GM18867 (cell line): ENCODE measurements at regions not wholly inside any gene's neighbourhood (a gene's known extent, or its start where the extent isn't known, plus 50 kb on each side); places are given as distances from the start of the nearest gene placed in this dataset.

Experiments used
- ATAC-seq: cut with Tn5 transposase; IDR thresholded peaks from one replicate; pipeline ENCODE4 v1.9.1; 2021; ENCODE audit warnings: mild to moderate bottlenecking, moderate library complexity; ENCODE audit not compliant: unreplicated experiment

- no peak for ATAC-seq
These were observed 104.5 kb downstream of the RBFOX3 start for GRCh38 chr17:79506150-79506870.

- ATAC-seq = no peak
These were observed 105.7 kb downstream of the RBFOX3 start for GRCh38 chr17:79505199-79505598.

- ATAC-seq = no peak
These were observed 106.7 kb downstream of the RBFOX3 start for GRCh38 chr17:79504181-79504605.

DNA sequence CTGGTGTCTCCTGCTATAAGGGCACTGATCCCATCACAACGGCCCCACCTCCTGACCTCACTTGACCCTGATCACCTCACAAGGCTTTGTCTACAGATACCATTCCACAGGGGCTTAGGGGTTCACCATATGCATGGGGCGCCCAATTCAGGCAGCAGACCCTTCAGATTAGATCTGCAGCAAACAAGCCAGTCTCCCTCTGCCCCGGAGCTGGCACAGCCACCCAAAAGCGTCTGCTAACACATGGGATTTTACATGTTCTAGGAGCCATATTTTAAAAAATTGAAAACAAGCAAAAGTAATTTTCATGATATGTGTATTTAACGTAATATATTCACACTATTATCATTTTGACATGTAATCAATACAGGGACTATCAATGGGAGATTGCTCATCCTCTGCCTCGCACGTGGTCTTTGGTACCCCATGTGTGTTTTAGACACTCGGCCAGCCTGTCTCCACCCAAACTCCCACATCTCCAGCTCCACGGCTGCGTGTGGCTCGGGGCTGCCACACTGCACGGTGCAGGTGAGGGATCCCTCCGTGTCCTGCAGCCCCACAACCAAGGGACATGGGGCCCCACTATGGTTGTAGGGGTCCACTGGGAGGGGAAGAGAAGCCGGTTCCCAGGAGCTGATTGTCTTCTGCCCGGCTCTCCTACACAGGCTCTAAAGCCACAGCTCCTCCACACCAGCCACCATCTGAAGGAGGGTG, 107.6 kb downstream of the RBFOX3 start:
- no peak for ATAC-seq

GRCh38 chr17:79501910-79502309, 108.9 kb downstream of the RBFOX3 start:
- ATAC-seq = no peak

DNA sequence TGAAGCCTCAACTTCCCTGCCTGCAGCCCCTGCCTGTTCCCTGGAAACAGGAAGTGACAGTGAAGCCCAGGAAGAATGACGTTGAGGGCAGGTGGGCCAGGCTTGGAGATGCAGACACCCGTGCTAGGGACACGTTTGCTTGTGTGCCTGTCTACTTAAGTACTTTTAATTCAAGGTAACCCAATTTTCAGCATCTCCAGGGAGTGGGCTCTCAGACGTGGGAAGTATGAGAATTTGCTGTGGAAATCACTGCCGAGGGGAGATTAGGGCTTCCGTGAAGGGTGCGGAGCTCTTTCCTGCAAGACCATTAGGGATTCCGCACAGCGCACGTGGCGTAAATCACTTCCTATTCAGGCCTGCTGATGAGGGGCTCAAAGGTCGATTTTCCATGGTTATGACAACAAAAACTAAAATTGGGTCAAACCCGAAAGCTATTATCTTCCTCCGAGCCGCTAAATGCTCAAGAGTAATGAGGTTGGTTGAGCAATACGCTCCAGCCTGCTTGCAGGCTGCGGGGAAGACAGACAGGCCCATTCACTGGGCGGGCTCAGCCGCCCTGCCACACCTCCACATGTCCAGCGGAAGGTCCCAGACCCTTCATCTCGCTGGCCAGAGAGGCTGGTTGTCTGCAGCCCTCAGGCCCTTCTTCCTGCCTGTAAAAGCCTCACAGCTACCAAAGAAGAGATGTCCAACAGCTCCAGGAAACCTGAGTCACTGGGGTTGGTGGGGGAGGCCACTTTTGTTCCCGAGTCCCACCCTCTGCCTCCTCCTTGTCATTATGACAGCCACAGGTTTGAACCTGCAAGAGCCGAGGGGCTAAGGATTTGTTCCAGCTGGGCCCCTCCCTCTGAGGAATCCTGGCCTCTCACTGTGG, 109.9 kb downstream of the RBFOX3 start:
- no peak for ATAC-seq

- ATAC-seq = no peak
These were observed 112.0 kb downstream of the RBFOX3 start for GRCh38 chr17:79498854-79499253.

GRCh38 chr17:79497777-79498348, 113.0 kb downstream of the RBFOX3 start:
- ATAC-seq = no peak

- ATAC-seq = no peak
These were observed 114.3 kb downstream of the RBFOX3 start for GRCh38 chr17:79496422-79497005.

GRCh38 chr17:79495665-79496064, 115.2 kb downstream of the RBFOX3 start:
- ATAC-seq = no peak

DNA sequence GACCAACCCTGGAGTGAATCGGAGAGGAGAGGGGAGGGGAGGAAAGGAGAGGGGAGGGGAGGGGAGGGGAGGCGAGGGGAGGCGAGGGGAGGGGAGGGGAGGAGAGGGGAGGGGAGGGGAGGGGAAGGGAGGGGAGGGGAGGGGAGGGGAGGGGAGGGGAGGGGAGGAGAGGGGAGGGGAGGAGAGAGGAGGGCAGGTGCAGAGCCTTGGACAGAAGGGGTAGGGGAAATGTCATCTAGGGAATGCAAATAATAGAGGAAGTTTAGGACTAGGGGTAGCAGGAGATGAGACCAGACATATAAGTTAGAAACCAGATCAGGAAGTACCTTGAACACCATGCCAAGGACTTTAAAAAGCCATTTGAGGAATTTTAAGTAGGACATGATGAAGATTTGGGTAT, 119.8 kb downstream of the RBFOX3 start:
- ATAC-seq = no peak

DNA sequence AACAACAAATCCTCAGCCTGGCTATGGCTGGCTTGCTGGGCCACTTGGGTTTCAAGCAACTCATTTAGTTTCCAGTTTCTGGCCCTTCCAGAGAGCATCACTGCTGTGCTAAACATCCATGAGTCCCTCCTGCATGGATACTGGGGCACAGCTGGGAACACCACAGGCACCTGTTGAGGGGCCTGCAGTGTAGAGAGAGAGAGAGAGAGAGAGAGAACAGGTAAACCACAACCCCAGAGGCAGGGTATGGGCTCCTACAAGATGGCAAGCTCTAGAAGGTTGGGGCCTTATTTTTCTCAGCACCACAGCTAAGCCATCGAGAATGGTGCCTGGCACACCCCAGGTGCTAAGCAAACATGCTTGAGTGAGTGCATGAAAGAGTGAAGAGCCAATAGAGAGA, 120.3 kb downstream of the RBFOX3 start:
- no peak for ATAC-seq

- ATAC-seq = no peak
These were observed 123.7 kb downstream of the RBFOX3 start for GRCh38 chr17:79487149-79487548.

DNA sequence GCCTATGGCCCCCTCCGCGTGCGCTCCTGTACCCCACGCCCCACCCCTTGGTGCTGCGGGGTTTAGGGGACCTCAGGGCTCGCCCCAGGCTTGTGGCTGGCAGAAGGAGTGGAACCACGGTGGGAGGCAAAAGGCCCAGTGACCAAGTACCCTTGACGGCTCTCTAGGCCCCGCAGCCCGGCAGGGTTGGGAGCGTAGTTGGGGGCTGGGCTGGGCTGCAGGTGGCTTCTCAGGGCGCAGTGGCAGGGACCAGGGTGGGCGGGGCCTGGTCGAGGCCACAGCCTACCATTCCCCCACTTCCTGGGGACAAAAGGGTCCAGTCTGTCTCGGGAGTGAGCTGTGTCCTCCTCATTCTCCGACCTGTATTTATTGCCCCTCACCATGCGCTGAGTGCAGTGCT, 124.9 kb downstream of the RBFOX3 start:
- ATAC-seq = no peak

GRCh38 chr17:79485419-79485985, 125.3 kb downstream of the RBFOX3 start:
- ATAC-seq = no peak

DNA sequence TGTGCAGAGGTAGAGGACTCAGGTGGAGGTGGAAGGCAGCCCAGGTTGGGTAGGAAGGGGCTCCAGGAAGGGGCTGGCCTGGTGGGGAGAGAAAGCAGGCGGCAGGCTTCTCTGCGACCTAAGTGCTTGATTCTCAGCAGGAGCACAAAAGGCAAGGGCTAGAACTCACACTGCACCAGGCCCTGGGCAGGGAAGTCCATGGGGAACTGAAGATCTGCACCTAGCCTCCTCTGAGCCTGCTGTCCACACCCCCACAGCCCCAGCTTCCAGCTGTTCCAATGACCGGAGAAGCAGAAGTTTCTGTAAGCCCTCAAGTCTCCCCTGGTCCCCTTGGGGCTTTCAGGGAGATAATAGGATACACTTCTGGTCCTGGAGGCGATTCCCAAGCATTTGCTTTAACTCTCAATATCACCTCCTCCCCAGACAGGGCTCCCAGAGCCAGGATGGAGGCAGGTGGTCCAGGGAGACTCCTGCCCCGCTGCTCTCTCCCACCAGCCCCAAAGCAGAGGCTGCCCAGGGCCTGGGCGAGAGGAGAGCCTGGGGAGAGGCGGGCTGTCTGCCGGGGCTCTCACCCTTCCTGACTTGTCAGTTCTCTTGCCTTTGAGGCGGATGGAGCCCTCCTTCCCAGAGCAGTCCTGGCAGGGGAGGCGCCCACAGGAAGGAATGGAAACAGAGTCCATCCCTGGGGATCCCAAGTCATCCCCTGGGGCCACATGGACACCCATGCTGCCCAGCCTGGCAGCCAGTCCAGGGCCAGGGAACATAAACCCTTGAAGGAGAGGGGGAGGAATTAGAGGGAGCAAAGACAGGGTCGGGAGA, 126.0 kb downstream of the RBFOX3 start:
- no peak for ATAC-seq

DNA sequence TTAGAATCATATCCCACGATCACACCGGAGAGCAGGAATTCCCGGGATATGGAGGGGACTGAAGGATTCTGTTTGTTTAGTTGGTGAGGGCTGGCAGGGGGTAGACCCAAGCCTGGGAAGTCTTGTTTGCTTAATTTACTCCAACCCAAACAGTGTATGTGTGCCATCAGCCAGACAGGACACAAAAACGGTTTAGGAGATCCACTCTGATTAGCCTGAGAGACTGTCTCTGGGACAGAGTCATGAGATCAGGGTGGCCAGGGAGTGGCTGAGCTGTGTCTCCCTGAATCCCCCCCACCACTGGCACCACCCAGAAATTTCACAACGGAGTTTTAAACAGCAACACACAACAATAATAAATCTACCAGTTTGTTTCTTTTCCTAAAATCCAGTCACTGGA, 127.0 kb downstream of the RBFOX3 start:
- ATAC-seq = no peak

GRCh38 chr17:79482727-79483521, 127.9 kb downstream of the RBFOX3 start:
- no peak for ATAC-seq

DNA sequence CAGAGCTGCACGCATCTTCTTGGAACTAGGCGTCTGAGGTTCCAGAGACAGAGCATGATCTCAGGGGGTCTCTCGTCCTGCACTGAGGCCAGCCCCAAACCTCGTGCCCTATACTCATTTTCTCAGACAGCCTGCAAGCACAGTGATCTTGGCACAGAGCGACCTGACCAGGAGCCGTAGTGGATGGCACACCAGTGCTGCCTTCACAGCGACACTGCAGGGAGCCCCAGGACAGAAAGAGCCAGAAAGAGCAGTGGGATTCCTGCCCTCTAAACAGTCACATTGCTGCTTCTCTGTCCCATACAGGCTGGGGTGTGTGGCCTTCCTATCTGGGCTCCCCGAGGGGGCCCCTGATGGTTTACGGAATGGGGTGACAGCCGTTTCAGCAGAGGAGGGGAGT, 131.0 kb downstream of the RBFOX3 start:
- no peak for ATAC-seq
